ENCODE measurements at regions not wholly inside any gene's neighbourhood (a gene's known extent, or its start where the extent isn't known, plus 50 kb on each side); places are given as distances from the start of the nearest gene placed in this dataset.
"Not testable (repeated sequence)": the region's sequence is repeated elsewhere in the genome, so short reads cannot be mapped to it uniquely, and the experiment has no call there.

- TF ChIP-seq CTCF, POLR2AphosphoS5, POLR2A (IDR thresholded peaks at IDR 0.05): not testable (repeated sequence)
Observed at GRCh38 chr11:97784388-97784787, 1236.4 kb upstream of the CNTN5 start.

Measured in sigmoid colon (tissue), 4 donors.